ENCODE measurements at regions not wholly inside any gene's neighbourhood (a gene's known extent, or its start where the extent isn't known, plus 50 kb on each side); places are given as distances from the start of the nearest gene placed in this dataset.

DNA sequence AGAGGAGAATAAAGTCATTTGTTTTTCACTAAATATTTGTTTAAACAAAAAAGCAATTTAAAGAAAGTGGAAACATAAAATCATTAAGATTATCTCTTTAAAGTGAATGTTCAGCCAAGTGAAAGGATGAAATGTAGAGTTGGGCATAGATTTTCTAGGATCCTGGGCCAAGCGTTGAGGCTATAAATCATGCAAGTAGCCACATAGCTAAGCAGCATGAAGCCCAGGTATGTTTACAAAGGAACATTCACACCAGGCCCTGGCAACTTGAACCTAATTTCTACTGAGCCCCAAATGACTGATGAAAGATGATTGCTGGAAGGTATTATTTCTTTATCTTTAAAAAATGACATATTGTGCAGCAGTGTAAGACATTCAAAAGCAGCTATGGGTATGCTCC is 461.8 kb downstream of the MAT2B start:
- TF ChIP-seq, protein P1, sequence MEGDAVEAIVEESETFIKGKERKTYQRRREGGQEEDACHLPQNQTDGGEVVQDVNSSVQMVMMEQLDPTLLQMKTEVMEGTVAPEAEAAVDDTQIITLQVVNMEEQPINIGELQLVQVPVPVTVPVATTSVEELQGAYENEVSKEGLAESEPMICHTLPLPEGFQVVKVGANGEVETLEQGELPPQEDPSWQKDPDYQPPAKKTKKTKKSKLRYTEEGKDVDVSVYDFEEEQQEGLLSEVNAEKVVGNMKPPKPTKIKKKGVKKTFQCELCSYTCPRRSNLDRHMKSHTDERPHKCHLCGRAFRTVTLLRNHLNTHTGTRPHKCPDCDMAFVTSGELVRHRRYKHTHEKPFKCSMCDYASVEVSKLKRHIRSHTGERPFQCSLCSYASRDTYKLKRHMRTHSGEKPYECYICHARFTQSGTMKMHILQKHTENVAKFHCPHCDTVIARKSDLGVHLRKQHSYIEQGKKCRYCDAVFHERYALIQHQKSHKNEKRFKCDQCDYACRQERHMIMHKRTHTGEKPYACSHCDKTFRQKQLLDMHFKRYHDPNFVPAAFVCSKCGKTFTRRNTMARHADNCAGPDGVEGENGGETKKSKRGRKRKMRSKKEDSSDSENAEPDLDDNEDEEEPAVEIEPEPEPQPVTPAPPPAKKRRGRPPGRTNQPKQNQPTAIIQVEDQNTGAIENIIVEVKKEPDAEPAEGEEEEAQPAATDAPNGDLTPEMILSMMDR (IDR thresholded peaks at IDR 0.05; ENCODE audit: extremely low read depth in 1 of 2, insufficient read depth in 1 of 2, low read depth in 1 of 2, low read length in 2 of 2): no peak
- TF ChIP-seq POLR2A (IDR thresholded peaks at IDR 0.05; ENCODE audit: low read depth, low read length) (no peak), FOS (IDR thresholded peaks at IDR 0.05; ENCODE audit: borderline replicate concordance, insufficient read depth, low read length) (no peak), POLR2AphosphoS5 (IDR thresholded peaks at IDR 0.05; ENCODE audit: insufficient read depth, low read depth, low read length) (no peak), GATA2 (IDR thresholded peaks at IDR 0.05; ENCODE audit: insufficient read depth, insufficient read length, low read depth, low read length) (no peak), MYC (IDR thresholded peaks at IDR 0.05; ENCODE audit: low read depth, low read length) (no peak), EZH2 (IDR thresholded peaks at IDR 0.05; ENCODE audit: borderline replicate concordance, low read depth, low read length, severe bottlenecking) (no peak), JUN (IDR thresholded peaks at IDR 0.05; ENCODE audit: borderline replicate concordance, insufficient read depth, insufficient read length, low read depth) (no peak)
- TF ChIP-seq, protein P2, sequence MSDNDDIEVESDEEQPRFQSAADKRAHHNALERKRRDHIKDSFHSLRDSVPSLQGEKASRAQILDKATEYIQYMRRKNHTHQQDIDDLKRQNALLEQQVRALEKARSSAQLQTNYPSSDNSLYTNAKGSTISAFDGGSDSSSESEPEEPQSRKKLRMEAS (IDR thresholded peaks at IDR 0.05; ENCODE audit: insufficient read depth, insufficient read length): no peak

Data from endothelial cell of umbilical vein (primary cell).